ENCODE measurements at regions not wholly inside any gene's neighbourhood (a gene's known extent, or its start where the extent isn't known, plus 50 kb on each side); places are given as distances from the start of the nearest gene placed in this dataset.

DNA sequence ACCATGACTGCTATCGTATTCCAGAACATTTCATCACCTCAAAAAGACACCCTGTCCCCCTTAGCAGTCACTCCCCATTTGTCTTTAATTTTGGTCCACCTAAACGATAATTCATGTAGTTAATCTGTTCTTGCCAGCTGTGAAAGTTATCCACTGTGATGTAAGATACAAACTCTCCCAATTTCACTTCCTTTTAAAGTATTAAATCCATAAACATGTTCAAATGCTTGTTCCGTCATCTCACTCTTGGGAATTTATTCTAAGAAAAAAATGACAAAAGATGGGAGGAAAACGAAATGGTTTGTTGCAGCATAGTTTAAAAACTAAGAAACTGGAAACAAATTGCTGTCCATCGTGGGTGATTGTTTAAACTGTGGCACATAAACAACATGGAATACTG, 53.7 kb upstream of the IRF2 start:
- no peak for DNase-seq (ENCODE audit: low spot score)

DNA sequence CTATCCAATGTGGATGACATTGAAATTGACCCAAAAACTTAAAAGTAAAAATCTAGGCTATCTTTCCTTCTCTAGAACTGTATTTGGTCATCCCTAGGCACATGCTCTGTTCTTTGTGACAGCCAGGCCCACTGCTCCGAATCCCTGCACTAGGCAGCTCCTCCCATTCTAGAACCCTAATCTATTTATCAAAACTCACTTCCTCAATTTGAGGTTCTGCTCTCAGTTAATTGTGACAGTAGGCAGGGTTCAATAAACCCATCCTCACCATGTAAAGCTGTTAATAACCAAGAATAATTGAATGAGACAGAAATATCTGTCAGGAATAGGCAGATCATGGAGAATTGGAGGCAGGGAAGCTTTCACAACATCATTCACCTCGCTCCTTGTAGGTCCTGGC, 51.9 kb upstream of the IRF2 start:
- no peak for DNase-seq (ENCODE audit: low spot score)
